DND-41 (cell line): ENCODE measurements at regions not wholly inside any gene's neighbourhood (a gene's known extent, or its start where the extent isn't known, plus 50 kb on each side); places are given as distances from the start of the nearest gene placed in this dataset.

ENCODE experiments used
- ATAC-seq: fragments of 200-7000 bp; cut with Tn5 transposase; 3 replicates; pipeline ENCODE4 v1.9.1; 2021; ENCODE audit warnings: low read depth; ENCODE audit not compliant: insufficient read depth
- DNase-seq: peaks from one replicate; pipeline ENCODE4 v3.0.0-alpha.2; 2020
- H2AFZ ChIP-seq: 2 replicates; pipeline ENCODE4 v1.6.0; 2012; ENCODE audit warnings: low read depth, low read length
- H3K27ac ChIP-seq: 2 replicates; pipeline ENCODE4 v1.5.1; 2012; ENCODE audit warnings: low read length, inconsistent platforms
- H3K27me3 ChIP-seq: fragments of 200-600 bp; sonication (generic); 2 replicates; pipeline ENCODE4 v1.6.0; 2012; ENCODE audit warnings: low read length, mild to moderate bottlenecking, inconsistent platforms; ENCODE audit not compliant: insufficient read depth, poor library complexity
- H3K36me3 ChIP-seq: 2 replicates; pipeline ENCODE4 v1.5.1; 2012; ENCODE audit warnings: low read length, inconsistent platforms; ENCODE audit not compliant: insufficient read depth
- H3K4me1 ChIP-seq: 2 replicates; pipeline ENCODE4 v1.5.1; 2012; ENCODE audit warnings: mild to moderate bottlenecking, low read length; ENCODE audit not compliant: insufficient read depth
- H3K4me2 ChIP-seq: 2 replicates; pipeline ENCODE4 v1.6.0; 2012; ENCODE audit warnings: mild to moderate bottlenecking, moderate library complexity, low read length, inconsistent platforms; ENCODE audit not compliant: insufficient read depth
- H3K4me3 ChIP-seq, 2 experiments: fragments of 200-600 bp in 1 of 2; shearing (Covaris generic) in 1 of 2; 2 replicates each; pipeline ENCODE4 v1.5.1; 2012 to 2016; ENCODE audit warnings: inconsistent platforms in 2 of 2, low read length in 2 of 2, mild to moderate bottlenecking in 2 of 2, low read depth in 1 of 2, moderate library complexity in 1 of 2
- H3K79me2 ChIP-seq: 2 replicates; pipeline ENCODE4 v1.6.0; 2012; ENCODE audit warnings: low read length, inconsistent platforms; ENCODE audit not compliant: insufficient read depth
- H3K9ac ChIP-seq: 2 replicates; pipeline ENCODE4 v1.6.0; 2012; ENCODE audit warnings: low read depth, mild to moderate bottlenecking, inconsistent platforms, low read length, moderate library complexity
- H3K9me3 ChIP-seq: 2 replicates; pipeline ENCODE4 v1.5.1; 2012; ENCODE audit warnings: low read length, moderate library complexity, mild to moderate bottlenecking, inconsistent platforms; ENCODE audit not compliant: insufficient read depth, severe bottlenecking
- H4K20me1 ChIP-seq: 2 replicates; pipeline ENCODE4 v1.6.0; 2012; ENCODE audit warnings: low read length; ENCODE audit not compliant: insufficient read depth
- CTCF ChIP-seq: IDR thresholded peaks from 2 replicates; pipeline ENCODE4 v1.5.1; 2012; ENCODE audit warnings: borderline replicate concordance, low read length, moderate library complexity, mild to moderate bottlenecking; ENCODE audit not compliant: poor library complexity, severe bottlenecking; ENCODE audit errors: extremely low read depth
- EZH2 ChIP-seq: IDR thresholded peaks from 3 replicates; pipeline ENCODE4 v1.6.1; 2012; ENCODE audit warnings: borderline replicate concordance, low read depth, mild to moderate bottlenecking, moderate library complexity, low read length, inconsistent platforms; ENCODE audit not compliant: severe bottlenecking

- Histone ChIP-seq H3K79me2 (no peaks in the 10 kb centered on the region), H3K4me2 (no peak overlapping the region), H4K20me1 (no peaks in the 10 kb centered on the region), H2AFZ (no peak overlapping the region), H3K4me3 (no peak overlapping the region), H3K36me3 (no peaks in the 10 kb centered on the region), H3K9ac (no peak overlapping the region), H3K27ac (no peak overlapping the region), H3K9me3 (no peaks in the 10 kb centered on the region), H3K27me3 (no peaks in the 10 kb centered on the region), H3K4me1 (no peaks in the 10 kb centered on the region)
- TF ChIP-seq EZH2 (no peak), CTCF (no peak)
- no peak for DNase-seq
- ATAC-seq: no peak
These were observed 227.4 kb downstream of the HLX start for GRCh38 chr1:221106616-221107015.

GRCh38 chr1:221109930-221110329 lies 230.7 kb downstream of the HLX start:
- Histone ChIP-seq H3K4me1 (no peaks in the 10 kb centered on the region), H3K9me3 (no peaks in the 10 kb centered on the region), H3K4me3 (no peak overlapping the region), H2AFZ (no peak overlapping the region), H3K9ac (no peak overlapping the region), H3K27me3 (no peaks in the 10 kb centered on the region), H3K79me2 (no peaks in the 10 kb centered on the region), H4K20me1 (no peaks in the 10 kb centered on the region), H3K36me3 (no peaks in the 10 kb centered on the region), H3K27ac (no peak overlapping the region), H3K4me2 (no peak overlapping the region)
- TF ChIP-seq EZH2 (no peak), CTCF (no peak)
- no peak for DNase-seq
- ATAC-seq: no peak

GRCh38 chr1:221117133-221117532 lies 237.9 kb downstream of the HLX start:
- H3K36me3 ChIP-seq: no peaks in the 10 kb centered on the region
- no peak for TF ChIP-seq CTCF
- TF ChIP-seq EZH2: no peak

GRCh38 chr1:221117548-221117951 lies 238.3 kb downstream of the HLX start:
- Histone ChIP-seq H3K27ac (no peak overlapping the region), H3K4me1 (no peaks in the 10 kb centered on the region), H3K36me3 (no peaks in the 10 kb centered on the region), H3K27me3 (no peaks in the 10 kb centered on the region), H3K4me2 (no peak overlapping the region), H2AFZ (no peak overlapping the region), H4K20me1 (no peaks in the 10 kb centered on the region), H3K4me3 (no peak overlapping the region), H3K79me2 (no peaks in the 10 kb centered on the region), H3K9me3 (no peaks in the 10 kb centered on the region), H3K9ac (no peak overlapping the region)
- TF ChIP-seq EZH2: no peak
- TF ChIP-seq CTCF: no peak
- DNase-seq (no peak), ATAC-seq (no peak)

More at GRCh38 chr1:221117133-221117532, 237.9 kb downstream of the HLX start:
- Histone ChIP-seq H3K9me3 (no peaks in the 10 kb centered on the region), H3K4me3 (no peak overlapping the region), H3K4me1 (no peaks in the 10 kb centered on the region), H3K79me2 (no peaks in the 10 kb centered on the region), H3K27ac (no peak overlapping the region), H3K9ac (no peak overlapping the region), H3K4me2 (no peak overlapping the region), H3K27me3 (no peaks in the 10 kb centered on the region), H4K20me1 (no peaks in the 10 kb centered on the region), H2AFZ (no peak overlapping the region)
- ATAC-seq (no peak), DNase-seq (no peak)
